HUDEP-2 (cell line): ENCODE measurements at regions not wholly inside any gene's neighbourhood (a gene's known extent, or its start where the extent isn't known, plus 50 kb on each side); places are given as distances from the start of the nearest gene placed in this dataset.

Experiments used
- DNase-seq, 76 experiments: peaks; one replicate each; lab custom pipeline; 2025; ENCODE audit not compliant: unreplicated experiment in 76 of 76; lab: John Stamatoyannopoulos, UW

DNA sequence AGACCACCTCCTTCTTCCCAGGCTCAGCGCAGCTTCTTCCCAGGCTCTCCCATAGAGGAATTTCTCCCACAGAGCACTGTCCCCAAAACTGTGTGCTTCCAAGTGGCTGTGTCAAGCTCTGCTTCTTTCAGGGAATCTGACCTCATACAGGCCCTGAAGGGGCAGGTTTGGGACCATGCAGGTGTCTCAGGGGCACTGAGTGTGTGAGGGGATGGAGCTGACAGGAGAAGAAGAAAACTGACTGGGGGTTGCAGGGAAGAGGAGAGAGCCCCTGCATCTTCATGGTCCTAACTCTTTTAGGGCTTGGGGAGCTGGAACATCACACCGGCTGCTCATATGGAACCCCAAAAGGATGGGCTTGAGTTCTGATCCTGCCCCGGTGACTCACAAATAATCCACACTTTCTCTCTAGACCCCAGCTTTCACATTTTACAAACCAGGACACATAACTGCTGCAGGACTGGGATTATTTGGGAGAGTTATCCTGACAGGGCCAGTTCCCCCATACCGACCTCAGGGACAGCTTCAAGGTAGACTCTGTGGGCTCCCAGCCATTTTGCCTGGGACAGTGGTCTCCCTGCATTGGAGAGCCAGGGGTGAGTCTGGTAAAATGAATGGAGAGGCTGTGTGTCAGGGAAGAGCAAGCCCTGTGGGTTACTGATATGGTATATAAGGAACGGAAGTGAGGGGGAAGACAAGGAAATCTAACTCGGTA, 316.1 kb downstream of the TLE3 start:
- no peak for DNase-seq

DNA sequence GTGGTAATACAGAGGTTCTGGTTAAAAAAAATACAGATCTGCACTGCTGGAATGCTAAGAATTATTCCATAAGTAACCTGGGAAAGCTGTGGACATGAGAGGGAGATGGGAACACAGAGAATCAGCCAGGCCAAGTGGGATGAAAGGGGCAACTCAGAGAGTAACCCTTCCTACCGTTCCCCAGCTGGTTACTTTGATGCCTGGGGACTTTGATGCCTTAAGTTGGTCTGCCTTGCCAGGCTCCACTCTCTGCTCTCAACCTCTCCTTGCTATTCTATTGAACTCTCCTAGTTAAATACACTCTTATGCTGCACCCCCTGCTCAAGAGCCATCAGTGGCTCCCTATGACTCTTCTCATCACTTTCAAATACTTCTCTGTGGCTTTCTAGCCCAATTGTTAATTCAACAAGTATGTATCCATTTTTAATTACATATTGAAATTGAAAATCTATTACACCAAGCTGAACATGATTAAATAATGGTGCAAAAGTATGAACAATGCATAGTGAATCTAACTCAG, 315.5 kb downstream of the TLE3 start:
- DNase-seq = no peak

DNA sequence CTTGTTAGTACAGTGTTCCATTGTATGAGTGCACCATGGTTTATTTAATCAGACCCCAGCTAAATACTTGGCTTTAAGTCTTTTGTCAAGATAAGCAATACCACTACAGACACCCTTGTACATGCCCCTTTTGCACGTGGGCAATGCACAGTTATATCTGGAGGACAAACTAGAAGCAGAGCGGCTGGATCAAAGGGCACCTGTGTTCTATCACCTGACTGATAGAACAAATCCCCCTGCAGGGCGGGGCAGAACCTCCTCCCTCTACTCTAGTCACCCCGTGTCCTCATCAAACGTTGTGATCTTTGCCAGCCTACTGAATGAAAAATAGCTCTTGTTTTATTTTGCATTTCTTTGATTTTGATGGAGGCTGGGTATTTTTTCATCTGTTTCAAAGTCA, 314.9 kb downstream of the TLE3 start:
- DNase-seq = peak in 1 of 76 experiments; percentile 9

DNA sequence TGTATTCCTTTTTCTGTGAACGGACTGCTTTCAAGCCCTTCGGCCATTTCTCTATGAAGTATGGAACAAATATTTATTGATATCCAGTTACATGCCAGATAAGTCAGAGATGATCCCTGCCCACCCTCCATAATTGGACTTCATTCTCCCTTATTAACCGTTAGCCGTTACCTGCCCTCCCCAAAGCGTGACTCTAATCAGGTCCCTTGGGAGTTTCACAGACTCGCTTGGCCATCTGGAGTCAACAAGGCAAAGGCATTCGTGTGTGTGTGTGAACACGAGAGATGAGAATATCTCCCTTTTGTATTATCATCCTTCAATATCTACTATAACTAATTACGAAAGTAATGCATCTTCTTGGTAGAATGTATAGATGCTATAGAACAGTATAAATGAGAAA, 314.5 kb downstream of the TLE3 start:
- DNase-seq = no peak

DNA sequence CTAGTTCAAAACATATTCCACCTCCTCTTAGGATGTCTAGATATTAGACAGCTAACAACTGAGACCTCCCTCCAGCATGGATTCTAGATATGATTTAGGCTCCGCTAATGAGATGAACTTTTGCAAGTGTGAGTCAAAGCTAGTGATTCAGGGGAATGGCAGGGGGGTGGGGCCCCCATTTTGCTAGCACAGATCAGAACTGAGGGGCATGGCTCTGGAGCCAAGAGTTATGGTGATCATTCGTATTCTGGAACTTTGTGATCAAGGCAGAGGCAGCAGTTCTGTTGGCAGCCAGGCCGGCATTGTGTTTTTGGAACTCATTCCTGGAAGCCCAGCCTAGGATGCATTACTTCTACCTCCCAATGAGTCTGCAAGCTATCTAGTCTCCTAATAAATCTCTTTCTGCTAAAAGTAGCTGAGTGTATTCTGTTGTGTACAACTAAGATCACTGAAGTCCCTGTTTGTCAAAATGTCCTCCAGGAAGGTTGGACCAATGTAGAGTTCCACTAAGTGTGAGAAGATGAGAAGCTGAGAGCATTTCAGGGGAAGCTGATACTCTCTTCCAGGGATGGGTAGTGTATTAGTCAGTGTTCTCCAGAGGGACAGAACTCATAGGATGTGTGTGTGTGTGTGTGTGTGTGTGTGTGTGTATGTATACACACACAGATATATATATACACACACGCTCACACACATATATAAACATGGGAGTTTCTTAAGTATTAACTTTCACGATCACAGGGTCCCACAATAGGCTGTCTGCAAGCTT, 312.7 kb downstream of the TLE3 start:
- DNase-seq = no peak

DNA sequence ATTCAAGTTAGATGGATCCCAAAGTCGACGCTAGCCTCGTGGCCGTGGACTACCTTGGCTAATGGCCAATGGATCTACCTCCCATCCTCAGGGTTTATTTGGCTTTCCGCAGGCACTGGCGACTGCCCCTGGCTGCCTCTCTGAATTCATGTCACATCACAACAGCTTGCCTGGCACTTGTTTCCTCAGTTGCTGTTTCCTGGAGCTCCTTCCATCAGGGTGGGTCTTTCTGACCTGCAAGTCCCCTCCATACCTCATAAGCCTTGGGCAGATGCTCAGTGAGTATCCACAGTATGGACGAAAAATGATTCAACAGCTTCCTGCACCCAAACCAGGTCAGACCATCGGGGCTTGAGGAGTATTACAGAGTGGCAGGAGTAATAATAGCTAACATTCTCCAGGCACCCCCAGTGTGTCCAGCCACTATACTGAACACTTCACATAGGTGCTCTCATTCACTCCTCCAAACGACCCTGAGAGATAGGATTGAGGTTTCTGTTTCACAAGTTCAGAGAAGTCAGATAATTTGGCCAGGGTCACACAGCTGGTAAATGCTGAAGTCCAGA, 311.5 kb downstream of the TLE3 start:
- DNase-seq = no peak

DNA sequence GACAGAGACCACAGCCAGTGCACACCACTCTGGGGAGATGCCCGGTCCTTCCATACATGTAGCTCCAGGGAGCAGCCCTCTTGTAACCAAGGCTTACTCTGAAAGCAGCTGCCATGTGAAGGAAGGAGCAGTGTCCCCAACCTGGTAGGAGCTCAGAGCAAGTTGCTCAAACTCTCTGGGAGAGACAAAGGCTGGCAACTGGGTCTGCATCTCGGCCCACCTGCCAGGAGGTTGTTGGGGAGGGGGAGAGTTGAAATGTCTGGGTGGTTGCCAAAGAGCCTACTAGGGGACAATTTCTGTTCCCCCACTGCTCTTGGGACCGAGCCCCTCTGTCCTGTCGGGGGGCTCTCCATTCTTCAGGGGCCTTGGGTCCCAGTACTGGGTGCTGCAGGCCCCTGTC, 309.9 kb downstream of the TLE3 start:
- DNase-seq = no peak

DNA sequence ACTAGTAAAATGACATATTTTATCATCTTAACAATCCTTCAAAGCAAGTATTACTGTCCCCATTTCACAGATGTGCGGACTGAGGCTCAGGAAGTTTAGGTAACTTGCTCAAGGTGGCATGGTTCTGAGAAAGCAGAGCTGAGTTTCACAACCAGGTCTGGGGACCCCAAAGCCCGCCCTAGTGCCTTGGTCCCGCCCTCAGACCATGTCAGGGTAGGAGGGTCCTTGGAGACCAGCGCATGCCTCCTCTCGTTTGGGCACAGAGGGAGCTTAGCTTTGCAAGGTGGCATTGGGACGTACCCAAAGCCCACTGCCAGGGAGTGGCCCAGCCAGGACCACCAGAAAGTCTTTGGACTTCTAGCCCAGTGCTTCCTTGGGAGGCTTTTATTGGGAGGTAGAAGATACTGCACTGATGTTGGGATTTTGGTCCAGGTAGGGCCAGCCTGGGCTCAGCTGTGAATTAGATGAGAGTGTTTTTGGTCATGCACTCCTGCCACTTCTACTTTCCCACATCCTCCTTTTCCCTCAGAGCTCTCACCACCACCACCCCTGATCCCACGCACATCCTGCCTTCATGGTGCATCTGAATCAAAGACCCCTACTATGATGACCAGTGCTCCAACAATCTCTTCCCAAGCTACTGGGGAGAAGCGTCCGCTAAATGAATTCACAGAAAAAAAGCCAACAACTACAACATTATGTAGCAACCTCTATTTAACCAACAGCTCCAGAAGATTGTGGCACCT, 307.9 kb downstream of the TLE3 start:
- DNase-seq = no peak

DNA sequence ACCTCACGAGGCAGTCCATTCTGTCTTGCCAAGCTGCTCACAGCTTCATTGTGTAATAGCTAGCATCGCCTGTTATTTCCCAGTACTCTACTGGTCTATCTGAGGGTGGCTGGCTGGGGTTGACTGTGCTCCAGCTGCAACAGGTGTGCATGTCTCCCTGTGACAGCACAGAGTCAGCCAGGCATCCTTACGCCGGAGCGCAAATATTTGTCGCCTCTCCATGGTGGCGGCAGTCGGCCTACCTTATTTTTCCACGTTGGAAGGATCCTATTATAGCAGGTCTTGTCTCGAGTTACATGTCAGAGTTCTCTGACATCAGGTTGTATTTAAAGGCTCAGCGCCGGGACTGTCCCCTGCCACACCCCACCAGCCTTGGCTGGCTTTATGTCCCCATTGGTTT, 307.1 kb downstream of the TLE3 start:
- DNase-seq = no peak

DNA sequence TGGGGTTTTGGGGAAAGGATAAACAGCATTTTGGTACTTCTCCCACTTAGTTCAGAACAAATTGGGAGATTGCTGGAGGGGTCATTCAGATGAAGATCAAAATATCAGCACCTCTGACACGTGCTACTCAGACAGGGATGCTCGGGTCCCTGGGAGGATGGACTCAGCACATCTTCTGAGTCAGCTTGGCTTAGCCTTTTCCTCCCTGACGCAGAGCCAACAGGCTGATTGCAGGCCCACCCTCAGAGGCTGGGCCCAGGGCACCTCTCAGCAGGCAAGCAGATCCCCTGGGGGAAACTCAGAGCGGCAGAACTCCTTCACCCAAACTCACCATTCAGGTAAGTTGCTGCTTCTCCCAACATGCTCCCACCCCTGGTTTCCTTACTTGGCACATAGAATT, 304.9 kb downstream of the TLE3 start:
- no peak for DNase-seq

DNA sequence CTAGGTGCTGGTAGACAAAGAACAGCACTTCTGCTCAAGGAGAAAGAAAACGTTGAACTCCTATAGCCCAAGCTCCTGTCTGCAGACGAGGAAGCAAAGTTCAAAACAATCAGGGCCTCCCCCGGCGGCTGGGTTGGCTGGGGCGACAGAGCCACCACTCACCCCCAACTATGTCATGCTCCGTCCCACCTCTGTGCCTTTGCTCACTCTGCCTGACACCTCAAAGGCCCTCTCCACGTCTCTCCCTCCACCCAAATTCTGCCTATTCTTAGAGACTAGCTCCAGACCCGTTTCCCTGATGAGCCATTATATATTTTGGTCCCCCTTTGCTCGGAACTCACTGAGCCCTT, 304.3 kb downstream of the TLE3 start:
- DNase-seq = no peak

DNA sequence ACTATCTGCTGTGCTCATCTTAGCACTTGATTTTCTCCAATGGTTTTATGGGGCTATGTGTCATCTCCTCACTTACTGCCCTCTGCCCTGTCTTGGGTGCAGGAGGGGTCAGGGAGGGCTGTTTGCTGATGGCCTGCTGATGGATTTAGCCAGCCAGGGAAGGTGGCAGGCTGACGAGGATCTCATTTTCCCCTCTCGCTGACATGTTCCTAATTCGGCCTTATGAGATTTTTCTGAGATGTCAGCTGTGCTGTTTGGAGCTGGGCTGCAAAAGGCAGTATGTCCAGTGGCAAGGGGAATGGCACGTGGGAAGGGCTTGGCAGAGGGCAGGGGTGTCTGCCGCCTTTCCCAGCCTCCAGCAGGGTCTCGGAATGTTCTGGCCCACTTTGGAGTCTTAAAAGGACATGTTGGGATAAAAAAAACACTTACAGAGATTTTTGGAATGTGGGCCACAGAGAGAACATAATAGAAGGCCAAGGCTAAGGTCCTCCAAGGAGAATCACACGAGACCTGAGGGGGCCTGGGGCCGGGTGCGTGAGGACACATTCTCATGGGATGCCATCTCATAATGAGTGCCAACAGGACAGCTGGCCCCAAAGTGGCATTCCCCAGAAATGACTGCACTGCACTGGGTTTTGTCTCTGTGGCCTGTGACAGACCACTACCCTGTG, 303.8 kb downstream of the TLE3 start:
- DNase-seq = no peak

DNA sequence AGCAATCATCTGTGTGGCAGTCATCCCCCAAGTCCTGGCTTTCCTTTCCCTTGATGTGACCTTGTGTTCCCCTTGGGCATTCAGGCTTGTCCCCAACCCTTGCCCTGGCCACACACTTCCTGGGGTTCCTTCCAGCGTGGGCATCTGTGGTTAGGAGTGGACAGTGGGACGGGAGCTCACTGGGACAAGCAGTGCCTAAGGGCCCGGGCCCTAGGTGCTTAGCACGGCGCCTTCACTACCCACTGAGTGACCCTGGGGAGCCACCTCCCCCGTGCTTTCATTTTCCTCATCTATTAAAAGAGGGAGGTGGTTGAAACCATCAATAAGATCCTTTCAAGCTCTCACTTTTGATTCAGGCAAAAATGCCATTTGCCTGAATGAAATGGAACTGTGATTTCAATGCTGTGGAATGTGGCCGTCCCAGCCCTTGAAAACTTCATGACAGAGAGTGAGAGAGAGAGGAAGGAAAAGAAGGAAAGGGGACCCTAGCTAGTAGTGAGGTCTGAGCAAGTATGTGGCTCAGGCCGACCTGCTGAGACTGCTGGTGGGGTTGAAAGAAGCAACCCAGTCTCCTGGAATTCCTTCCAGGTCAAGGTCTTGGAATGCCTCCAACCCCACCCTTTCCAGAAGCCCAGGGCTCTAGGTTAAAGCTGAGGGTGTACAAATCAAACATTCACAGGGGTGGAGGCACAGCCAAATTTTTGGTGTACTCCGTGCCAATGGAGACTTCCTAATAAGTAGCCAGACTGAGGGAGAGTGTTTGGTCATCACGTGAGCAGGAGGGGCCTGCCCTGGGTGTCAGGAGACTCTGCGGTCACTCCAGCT, 302.9 kb downstream of the TLE3 start:
- no peak for DNase-seq

DNA sequence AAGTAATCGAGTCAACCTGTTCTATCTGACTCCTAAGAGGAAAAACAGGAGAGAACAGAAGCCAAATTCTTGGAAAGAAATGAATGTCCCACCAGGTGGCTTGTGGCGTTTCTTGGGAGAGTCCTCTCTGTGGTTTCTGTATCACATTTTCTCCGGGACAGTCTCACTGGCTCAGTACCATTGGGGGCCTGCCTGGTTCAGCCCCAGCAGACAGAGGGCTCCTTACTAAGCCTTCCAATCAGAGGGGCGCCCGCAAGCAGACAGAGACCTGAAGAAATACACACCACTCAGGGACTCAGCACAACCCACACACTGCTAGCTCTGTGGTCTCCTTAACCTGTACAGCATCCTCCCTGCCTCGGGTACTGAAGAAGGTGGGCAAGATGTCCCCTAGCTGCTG, 302.1 kb downstream of the TLE3 start:
- no peak for DNase-seq

DNA sequence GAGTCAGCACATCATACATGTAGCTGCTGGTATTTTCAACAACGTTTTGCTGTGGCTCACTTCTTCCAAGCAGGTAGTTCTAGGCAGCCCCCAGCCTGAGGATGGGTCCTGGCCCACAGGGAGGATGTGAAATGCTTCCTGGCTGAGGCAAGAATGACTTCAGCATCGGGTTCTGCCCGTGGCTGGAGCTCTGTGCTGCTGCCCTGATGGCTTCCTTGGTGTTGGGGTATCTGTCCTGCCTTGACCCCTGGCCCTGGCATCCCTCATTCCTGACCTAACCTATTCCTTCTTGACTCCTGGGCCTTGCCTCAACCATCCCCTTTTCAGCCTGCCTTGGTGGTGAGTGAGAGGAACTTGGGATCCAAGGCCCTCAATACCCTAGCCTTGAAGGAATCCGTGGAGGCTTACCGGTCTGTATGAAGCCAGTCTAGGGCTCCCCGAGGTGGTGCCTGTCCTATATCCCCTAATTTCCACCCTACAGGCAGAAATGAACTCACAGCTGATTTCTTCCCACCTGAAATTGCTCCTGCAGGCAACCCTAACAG, 300.6 kb downstream of the TLE3 start:
- no peak for DNase-seq

DNA sequence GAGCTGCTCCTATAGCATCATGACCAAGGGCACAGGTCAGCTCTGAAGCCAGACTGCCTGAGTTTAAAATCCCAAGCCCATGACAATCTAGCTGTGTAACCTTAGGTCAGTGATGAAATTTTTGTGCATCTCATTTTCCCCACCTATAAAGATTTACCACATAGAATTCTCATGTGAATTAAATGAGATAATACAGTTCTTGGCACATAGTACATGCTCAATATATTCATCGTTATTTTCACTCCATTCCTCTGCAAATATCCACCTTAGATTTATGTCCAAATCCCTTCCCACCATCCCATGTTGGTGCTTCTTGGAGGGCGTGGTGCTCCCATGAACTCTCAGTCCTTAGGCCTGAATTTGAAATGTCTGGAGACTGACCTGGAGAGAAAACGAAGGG, 300.1 kb downstream of the TLE3 start:
- no peak for DNase-seq

DNA sequence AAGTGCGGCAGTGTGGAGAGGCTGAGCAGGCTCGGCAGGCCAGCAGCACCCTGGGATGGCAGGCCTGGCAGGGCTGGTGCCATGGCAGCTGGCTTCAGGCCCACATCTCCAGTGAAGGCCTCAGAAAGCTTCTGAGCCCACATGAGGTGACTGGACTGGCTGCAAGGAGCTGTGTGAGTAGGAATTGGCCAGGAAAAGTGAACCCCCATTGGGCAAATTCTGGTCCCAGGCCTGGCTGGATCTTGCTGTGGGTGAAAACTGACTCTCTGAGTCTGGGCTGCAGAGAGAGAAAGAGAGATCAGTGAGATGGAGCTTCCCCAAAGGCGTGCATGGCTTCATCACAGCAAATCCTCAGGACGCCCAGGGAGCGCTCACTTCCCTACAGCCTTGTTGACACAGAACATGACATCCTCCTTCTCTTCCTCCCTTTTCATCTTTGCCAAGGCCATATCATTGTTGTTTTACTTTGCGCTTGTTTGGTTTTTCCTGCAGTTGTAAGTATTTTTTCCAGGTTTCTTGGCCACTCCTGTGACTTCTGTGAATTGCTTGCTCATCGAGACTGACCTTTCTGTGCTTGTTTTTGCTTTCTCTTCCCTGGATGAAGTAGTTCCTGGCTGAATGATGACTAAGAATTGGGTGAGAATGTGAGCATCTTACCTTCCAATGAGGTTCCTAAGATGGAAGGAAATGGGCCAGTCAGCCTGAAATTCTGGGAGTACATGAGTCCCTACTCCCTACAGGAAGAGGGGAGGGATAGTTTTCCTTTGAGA, 299.1 kb downstream of the TLE3 start:
- DNase-seq = no peak

DNA sequence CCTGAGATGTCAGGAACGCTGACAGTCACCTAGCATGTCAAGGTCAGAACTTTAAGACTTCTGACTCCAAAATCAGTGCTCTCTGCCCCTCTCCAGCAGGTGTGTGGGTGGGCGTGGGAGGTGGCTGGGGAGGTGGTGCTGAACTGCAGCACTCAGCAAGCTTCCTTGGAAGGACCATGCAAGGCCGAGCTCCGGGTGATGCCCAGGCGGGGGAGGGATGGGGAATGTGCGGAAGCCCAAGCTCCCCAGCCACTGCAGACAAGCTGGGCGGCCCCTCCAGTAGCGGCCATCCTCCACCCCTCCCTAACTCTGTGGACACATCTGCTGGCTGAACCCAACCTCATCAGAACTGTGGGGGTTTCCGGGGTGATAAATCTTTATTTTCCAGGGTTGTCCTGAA, 296.6 kb downstream of the TLE3 start:
- DNase-seq = no peak

DNA sequence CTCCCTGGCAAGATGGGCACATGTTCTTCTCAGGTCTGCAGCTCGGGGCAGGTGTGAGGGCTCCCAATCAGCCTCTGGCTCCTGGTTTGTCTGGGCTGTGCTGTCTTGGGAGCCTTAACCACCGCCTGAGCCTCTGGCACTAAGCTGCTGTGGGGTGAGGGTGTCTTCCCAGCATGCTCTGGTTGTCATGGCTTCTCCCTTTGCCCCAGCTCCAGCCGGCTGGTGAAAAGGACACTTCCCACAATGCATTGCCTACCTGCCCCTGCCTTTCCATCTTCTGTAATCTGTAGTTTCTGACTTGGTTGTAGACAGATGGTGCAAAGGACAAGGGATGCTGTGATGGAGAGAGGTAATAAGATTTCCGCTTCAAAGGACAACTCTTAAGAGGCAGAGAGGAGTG, 295.3 kb downstream of the TLE3 start:
- no peak for DNase-seq
